IgD-negative memory B cell (primary cell): ENCODE measurements at regions not wholly inside any gene's neighbourhood (a gene's known extent, or its start where the extent isn't known, plus 50 kb on each side); places are given as distances from the start of the nearest gene placed in this dataset.

Source experiments
- H3K27ac Mint-ChIP-seq, 3 donors: one replicate each; pipeline ENCODE4 v1.8.0; 2020 to 2022; ENCODE audit warnings: mild to moderate bottlenecking in 3 of 3, mixed read lengths in 3 of 3, moderate library complexity in 1 of 3
- H3K27me3 Mint-ChIP-seq: one replicate; pipeline ENCODE4 v1.8.0; 2021; ENCODE audit warnings: mixed read lengths
- H3K36me3 Mint-ChIP-seq: one replicate; pipeline ENCODE4 v1.8.0; 2020; ENCODE audit warnings: mild to moderate bottlenecking, mixed read lengths
- H3K4me1 Mint-ChIP-seq, 3 donors: one replicate each; pipeline ENCODE4 v1.8.0; 2020 to 2022; ENCODE audit warnings: mixed read lengths in 3 of 3, mild to moderate bottlenecking in 1 of 3
- H3K4me3 Mint-ChIP-seq, 4 donors: one replicate each; pipeline ENCODE4 v1.8.0; 2020 to 2022; ENCODE audit warnings: mild to moderate bottlenecking in 4 of 4, mixed read lengths in 4 of 4, moderate library complexity in 3 of 4
- H3K9me3 Mint-ChIP-seq, 3 donors: one replicate each; pipeline ENCODE4 v1.8.0; 2020 to 2021; ENCODE audit warnings: mixed read lengths in 3 of 3, mild to moderate bottlenecking in 1 of 3

DNA sequence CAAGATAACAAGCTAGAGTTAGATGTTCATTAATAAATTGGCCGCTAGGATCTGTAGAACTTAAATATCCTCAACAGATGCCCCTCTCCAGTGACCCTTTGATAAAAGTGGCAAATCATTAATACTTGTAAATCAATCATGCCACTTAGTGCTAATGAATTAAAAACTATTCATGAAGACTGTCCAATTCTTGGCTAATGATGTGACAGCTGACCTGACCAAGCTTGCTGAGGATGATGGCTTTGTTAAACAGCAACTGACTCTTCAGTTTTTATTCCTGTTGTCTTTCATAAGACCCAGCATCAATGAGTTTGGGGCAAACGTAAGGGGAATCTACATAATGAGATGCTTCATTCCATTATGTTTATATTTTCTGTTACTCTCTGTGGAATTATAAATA lies 396.8 kb upstream of the NMUR2 start:
- Mint-ChIP-seq H3K36me3 (no peaks in the 10 kb centered on the region), H3K4me1 (no peaks in the 10 kb centered on the region), H3K27me3 (no peaks in the 10 kb centered on the region), H3K27ac (no peak overlapping the region), H3K4me3 (no peak overlapping the region), H3K9me3 (peaks cover 2 to 3% (median 3%) of the 10 kb centered on the region in 3 donors)

DNA sequence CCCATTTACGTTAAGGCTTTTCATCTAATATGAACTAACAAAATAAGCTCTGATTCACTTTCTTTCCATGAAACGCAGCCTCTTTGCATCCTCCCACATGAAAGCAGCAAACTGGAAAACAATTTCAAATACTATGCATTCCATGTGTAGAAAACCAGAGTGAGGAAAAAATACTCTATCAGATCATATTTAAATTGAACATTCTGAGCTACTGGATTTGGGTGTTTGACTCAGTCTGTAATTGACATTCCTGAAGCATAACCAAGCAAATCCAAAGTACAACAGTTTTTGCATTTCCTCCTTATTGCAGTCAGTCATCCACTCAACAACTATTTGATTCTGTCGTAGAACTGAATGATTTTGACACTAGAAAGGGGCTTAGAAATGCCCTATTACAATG lies 399.1 kb upstream of the NMUR2 start:
- peaks cover 2% of the 10 kb centered on the region for H3K36me3 Mint-ChIP-seq
- peaks cover 2 to 4% (median 3%) of the 10 kb centered on the region in 3 donors for H3K9me3 Mint-ChIP-seq
- no peak overlapping the region for H3K27ac Mint-ChIP-seq
- H3K4me3 Mint-ChIP-seq: no peak overlapping the region
- H3K4me1 Mint-ChIP-seq: no peaks in the 10 kb centered on the region
- H3K27me3 Mint-ChIP-seq: no peaks in the 10 kb centered on the region

DNA sequence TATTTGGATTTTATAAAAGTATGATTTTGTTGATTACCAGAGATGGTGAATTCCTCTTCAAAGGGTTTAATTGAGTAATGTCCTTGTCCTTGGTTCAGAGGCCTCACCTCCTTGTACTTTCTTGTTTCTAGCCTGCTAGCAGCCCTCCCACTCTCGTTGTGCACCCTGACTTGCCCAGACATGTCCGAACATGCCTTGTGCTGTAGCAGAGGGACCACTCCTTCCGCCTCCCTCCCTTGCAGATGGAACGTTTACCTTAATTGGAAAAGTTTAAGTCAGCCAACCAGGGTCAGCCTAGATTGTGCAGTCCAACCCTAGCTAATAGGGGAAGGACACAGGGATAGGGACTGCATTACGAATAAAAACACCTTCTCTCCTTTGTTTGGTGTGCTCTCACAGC lies 406.9 kb upstream of the NMUR2 start:
- H3K27ac Mint-ChIP-seq: no peak overlapping the region
- H3K4me3 Mint-ChIP-seq: no peak overlapping the region
- no peaks in the 10 kb centered on the region for H3K4me1 Mint-ChIP-seq
- no peaks in the 10 kb centered on the region for H3K27me3 Mint-ChIP-seq
- H3K36me3 Mint-ChIP-seq: peaks cover 2% of the 10 kb centered on the region
- peaks cover 0 to 8% (median 1%) of the 10 kb centered on the region in 3 donors for H3K9me3 Mint-ChIP-seq

DNA sequence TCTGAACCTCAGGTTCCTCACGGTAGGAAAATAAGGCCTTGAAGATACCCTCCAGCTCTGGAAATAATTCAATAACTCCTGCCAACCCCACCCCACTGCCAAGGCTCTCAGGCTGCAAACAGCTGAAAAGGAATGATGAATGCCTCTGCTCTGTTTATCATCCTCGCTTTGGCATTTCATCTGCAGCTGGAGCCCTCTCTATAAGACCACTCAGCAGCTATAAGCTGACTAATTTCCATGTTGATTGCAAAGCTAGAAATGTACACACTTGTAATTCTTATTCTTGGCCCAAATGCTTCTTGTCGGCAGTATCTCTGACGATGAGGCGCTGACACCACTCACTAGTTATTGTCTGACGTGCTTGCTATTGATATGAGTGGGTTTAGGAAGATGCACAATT lies 408.4 kb upstream of the NMUR2 start:
- H3K27ac Mint-ChIP-seq: no peak overlapping the region
- H3K36me3 Mint-ChIP-seq: no peaks in the 10 kb centered on the region
- no peak overlapping the region for H3K4me3 Mint-ChIP-seq
- H3K27me3 Mint-ChIP-seq: no peaks in the 10 kb centered on the region
- peaks cover 0 to 8% (median 0%) of the 10 kb centered on the region in 3 donors for H3K9me3 Mint-ChIP-seq
- H3K4me1 Mint-ChIP-seq: no peaks in the 10 kb centered on the region

DNA sequence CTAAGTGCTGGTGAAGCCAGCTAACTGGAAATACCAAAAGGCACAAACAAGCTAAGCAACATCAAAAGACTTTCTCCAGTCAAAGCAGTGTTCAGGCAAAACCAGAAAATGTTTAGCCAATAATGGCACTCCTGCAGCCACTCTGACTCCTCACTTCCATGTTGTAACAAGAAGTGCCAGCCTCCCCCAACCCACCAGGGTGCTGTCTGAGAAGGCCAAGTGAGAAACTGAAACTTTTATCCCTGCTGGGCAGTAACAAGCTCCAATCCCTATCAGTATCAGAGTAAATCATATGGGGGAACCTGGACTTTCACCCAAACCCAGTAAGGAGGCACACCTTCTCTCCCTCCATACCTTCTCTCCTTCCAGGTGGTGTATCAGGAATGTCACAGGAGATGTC lies 414.8 kb upstream of the NMUR2 start:
- H3K4me1 Mint-ChIP-seq: no peaks in the 10 kb centered on the region
- peaks cover 0 to 4% (median 0%) of the 10 kb centered on the region in 3 donors for H3K9me3 Mint-ChIP-seq
- no peaks in the 10 kb centered on the region for H3K36me3 Mint-ChIP-seq
- H3K27me3 Mint-ChIP-seq: no peaks in the 10 kb centered on the region
- no peak overlapping the region for H3K27ac Mint-ChIP-seq
- no peak overlapping the region for H3K4me3 Mint-ChIP-seq

DNA sequence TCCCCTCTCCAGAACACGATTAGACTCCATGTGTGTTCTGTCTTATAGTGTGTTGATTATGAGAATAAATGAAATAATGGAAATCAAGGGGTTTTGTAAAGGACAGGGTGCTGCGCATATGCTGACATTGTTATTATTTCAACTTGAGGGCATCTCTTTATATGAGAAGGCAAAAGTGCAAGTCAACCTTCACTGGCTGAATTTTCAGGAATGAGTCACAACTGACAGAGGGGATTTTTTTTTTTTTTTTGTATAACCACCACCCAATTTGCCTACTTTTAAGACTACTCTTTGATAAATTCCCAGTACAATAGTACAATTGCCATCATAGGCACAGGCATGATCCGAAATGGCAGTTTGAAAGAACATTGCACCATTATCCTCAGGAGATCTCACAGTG lies 419.2 kb upstream of the NMUR2 start:
- Mint-ChIP-seq H3K9me3 (peaks cover 0 to 9% (median 2%) of the 10 kb centered on the region in 3 donors), H3K27ac (no peak overlapping the region), H3K27me3 (no peaks in the 10 kb centered on the region)

DNA sequence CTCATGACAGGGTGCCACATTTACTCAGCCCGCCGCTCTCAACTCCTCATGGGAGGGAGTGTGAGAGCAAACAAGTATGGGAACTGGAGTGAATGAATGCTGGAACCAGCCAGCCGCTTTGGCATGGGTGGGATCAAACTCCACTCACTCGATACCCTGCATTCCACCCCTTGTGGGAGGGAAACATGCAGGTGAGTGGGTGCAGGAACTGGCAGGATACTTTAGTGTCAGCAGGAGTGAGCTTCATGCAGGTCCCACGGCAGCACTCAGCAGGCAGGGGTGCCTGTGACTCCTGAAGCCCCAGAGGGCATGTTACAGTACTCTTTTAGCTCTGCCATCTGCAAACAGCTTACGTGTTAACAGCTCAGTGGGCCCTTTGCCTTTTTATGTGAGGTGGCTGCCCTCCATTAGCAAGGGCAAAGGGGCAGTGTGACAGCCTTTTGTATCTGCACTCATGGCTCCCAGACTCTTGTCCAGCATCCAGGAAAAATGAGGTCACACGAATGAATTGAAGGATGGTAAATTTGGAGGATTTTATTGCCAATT lies 433.2 kb upstream of the NMUR2 start:
- peaks cover 0 to 4% (median 0%) of the 10 kb centered on the region in 3 donors for H3K9me3 Mint-ChIP-seq

More for the DNA sequence above, 419.2 kb upstream of the NMUR2 start:
- H3K4me3 Mint-ChIP-seq: no peak overlapping the region
- no peaks in the 10 kb centered on the region for H3K4me1 Mint-ChIP-seq
- H3K36me3 Mint-ChIP-seq: no peaks in the 10 kb centered on the region

DNA sequence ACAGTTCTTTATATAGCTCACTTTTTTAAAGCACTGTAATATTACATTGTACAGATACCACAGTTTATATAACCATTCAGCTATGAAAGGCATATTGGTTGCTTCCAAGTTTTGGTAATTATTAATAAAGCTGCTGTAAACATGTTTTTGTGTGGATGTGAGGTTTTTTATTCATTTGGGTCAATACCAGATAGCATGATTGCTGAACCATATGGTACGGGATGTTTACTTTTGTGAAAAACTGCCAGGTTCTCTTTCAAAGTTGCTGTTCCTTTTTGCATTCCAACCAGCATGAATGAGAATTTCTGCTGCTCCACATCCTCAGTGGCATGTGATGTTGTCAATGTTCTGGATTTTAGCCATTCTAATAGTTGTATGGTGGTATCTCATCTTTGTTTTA lies 439.6 kb upstream of the NMUR2 start:
- Mint-ChIP-seq H3K36me3 (no peaks in the 10 kb centered on the region), H3K27me3 (no peaks in the 10 kb centered on the region), H3K4me3 (no peak overlapping the region), H3K9me3 (peaks cover 0 to 2% (median 0%) of the 10 kb centered on the region in 3 donors), H3K4me1 (no peaks in the 10 kb centered on the region), H3K27ac (no peak overlapping the region)

More for the DNA sequence above, 433.2 kb upstream of the NMUR2 start:
- no peak overlapping the region for H3K4me3 Mint-ChIP-seq
- H3K27ac Mint-ChIP-seq: no peak overlapping the region
- no peaks in the 10 kb centered on the region for H3K36me3 Mint-ChIP-seq
- no peaks in the 10 kb centered on the region for H3K4me1 Mint-ChIP-seq
- H3K27me3 Mint-ChIP-seq: no peaks in the 10 kb centered on the region

DNA sequence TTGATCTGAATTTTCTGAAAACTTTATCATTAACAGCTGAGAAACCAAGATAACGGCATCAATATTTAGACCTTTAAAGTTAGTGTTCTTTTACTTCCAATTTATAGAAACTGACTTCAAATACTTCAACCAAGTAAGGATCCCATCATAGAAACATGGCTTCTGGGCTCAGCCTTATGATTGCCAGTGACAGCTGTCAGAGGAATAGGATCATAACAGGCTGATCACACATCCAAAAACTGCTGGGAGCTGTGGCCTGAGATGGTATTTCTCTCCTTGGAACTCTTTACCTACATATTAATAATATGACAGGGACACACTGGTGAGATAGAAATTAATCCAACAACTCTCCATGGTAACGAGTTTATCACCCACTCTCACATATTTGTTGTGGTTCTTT lies 448.3 kb upstream of the NMUR2 start:
- H3K4me3 Mint-ChIP-seq: no peak overlapping the region
- H3K27me3 Mint-ChIP-seq: no peaks in the 10 kb centered on the region
- no peak overlapping the region for H3K27ac Mint-ChIP-seq
- no peaks in the 10 kb centered on the region for H3K4me1 Mint-ChIP-seq
- peaks cover 0 to 2% (median 0%) of the 10 kb centered on the region in 3 donors for H3K9me3 Mint-ChIP-seq
- H3K36me3 Mint-ChIP-seq: no peaks in the 10 kb centered on the region

DNA sequence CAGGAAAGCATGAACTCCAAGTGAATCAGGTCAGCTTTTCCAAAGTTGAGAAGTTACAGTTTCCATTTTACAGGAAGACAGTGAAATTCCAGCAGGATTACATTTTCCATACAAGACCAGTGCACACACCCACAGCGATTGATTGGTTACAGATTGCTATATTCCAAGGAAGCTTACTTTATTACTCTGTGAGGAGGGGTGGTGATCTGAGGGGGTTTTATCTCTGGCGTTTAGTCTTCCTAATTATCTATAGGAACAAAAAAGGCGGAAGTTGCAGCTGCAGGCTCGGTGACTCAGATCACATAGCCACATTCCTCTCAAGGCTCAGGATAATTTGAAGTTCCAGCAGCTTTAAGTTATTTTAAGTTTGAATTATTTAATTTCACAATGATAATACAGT lies 450.4 kb upstream of the NMUR2 start:
- Mint-ChIP-seq H3K4me3 (no peak overlapping the region), H3K36me3 (no peaks in the 10 kb centered on the region)

DNA sequence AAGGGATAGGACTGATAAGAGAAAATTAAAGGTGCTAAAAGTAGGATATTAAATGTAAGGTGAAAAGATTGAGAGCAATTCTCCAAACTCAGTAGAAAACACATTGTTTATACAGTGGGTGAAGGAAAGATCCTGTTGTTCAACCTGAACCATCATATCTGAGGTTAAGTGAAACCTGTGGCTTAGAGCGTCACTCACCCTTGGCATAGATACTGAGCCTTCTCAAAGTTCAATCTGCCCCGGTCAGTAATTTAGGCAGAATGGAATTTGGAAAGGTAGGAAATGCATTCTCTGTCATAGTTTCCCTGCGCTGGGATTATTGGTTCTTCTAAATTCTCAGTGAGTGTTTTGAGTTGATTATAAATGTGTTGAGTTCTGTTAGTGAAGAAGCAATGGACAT lies 456.2 kb upstream of the NMUR2 start:
- no peak overlapping the region for H3K27ac Mint-ChIP-seq
- H3K27me3 Mint-ChIP-seq: no peaks in the 10 kb centered on the region
- H3K4me3 Mint-ChIP-seq: no peak overlapping the region
- H3K4me1 Mint-ChIP-seq: no peaks in the 10 kb centered on the region
- no peaks in the 10 kb centered on the region for H3K36me3 Mint-ChIP-seq
- H3K9me3 Mint-ChIP-seq: peaks cover 0 to 4% (median 1%) of the 10 kb centered on the region in 3 donors

More for the DNA sequence above, 450.4 kb upstream of the NMUR2 start:
- no peaks in the 10 kb centered on the region for H3K27me3 Mint-ChIP-seq
- H3K9me3 Mint-ChIP-seq: no peaks in the 10 kb centered on the region
- H3K27ac Mint-ChIP-seq: no peak overlapping the region
- no peaks in the 10 kb centered on the region for H3K4me1 Mint-ChIP-seq

DNA sequence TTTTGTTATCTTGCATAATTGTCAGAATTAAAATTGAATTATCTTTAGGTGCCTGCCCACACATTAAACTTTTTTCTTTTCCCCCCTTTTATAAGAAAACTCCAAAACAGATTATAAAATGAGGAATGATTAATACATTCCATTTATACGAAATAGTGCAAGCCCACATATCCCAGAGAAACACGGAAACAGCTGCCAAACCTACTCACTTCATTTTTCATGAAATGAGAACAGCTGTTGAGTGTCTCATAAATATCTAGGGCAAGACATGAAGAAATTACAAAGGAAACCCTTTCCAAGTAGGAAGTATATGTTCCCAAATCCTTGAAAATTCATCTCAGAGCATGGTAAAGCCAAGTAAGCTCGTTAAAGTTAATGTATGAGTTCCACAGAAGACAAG lies 459.4 kb upstream of the NMUR2 start:
- peaks cover 0 to 4% (median 3%) of the 10 kb centered on the region in 3 donors for H3K9me3 Mint-ChIP-seq
- H3K36me3 Mint-ChIP-seq: peaks cover 2% of the 10 kb centered on the region

DNA sequence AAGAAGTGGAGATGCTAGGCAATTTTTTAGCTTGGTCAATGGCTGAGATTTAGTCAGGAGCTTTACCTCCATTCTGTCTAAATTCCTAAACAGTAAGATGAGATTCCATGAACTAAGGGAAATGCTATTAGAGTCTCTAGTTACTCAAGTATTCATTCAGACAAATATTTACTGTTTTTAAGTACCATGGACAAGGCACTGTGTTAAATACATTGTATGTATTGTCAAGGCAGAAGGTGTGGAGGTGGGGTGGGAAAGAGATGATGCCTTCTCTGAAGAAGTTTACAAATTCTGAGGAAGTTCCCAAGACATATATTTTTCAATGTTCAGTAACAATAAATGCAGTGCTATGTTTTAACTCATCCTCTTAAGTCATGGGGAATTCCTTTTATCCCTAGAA lies 459.9 kb upstream of the NMUR2 start:
- Mint-ChIP-seq H3K4me3 (no peak overlapping the region), H3K36me3 (peaks cover 2% of the 10 kb centered on the region), H3K4me1 (no peaks in the 10 kb centered on the region), H3K27ac (no peak overlapping the region), H3K9me3 (peaks cover 0 to 4% (median 3%) of the 10 kb centered on the region in 3 donors), H3K27me3 (no peaks in the 10 kb centered on the region)

More for the DNA sequence above, 459.4 kb upstream of the NMUR2 start:
- H3K27ac Mint-ChIP-seq: no peak overlapping the region
- no peak overlapping the region for H3K4me3 Mint-ChIP-seq
- no peaks in the 10 kb centered on the region for H3K27me3 Mint-ChIP-seq
- no peaks in the 10 kb centered on the region for H3K4me1 Mint-ChIP-seq

DNA sequence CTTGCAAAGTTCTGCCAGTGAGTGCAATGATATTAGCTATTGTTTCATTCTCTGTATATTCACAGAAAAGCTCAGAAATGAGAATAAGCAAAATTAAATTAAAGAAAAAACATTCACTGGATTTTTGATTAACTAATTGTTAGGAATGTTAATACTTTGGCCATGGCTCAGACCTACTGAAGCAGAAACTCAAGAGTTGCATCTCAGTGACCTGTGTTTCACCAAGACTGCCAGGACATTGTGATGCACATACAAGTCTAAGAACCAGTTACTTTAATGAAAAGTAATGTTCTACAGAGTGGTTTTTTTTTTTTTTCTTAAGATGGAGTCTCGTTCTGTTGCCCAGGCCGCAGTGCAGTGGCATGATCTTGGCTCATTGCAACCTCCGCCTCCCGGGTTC lies 464.9 kb upstream of the NMUR2 start:
- Mint-ChIP-seq H3K27me3 (no peaks in the 10 kb centered on the region), H3K4me1 (no peaks in the 10 kb centered on the region), H3K36me3 (peaks cover 2% of the 10 kb centered on the region), H3K9me3 (peaks cover 0 to 9% (median 3%) of the 10 kb centered on the region in 3 donors), H3K27ac (no peak overlapping the region), H3K4me3 (no peak overlapping the region)

DNA sequence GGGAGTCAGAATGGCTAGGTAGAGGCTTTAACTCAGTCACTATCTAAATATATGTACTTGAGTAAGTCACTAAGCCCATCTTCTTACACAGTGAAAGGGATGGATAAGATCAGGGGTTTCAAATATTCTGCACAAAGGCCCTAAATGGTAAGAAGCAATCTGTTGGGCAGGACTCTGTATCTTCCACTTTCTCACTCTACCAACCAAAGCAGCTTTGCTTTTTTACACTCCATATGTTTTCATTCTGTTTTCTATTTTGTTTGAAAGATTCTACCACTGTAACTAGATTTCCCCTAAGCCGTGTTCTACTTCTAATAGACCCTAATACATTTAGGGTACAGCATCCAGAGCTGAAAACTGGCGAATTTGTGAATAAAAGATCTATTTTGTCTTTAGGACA lies 477.5 kb upstream of the NMUR2 start:
- Mint-ChIP-seq H3K27me3 (no peaks in the 10 kb centered on the region), H3K36me3 (peaks cover 2% of the 10 kb centered on the region), H3K27ac (no peak overlapping the region), H3K4me1 (no peaks in the 10 kb centered on the region), H3K4me3 (no peak overlapping the region), H3K9me3 (peaks cover 2 to 13% (median 10%) of the 10 kb centered on the region in 3 donors)

DNA sequence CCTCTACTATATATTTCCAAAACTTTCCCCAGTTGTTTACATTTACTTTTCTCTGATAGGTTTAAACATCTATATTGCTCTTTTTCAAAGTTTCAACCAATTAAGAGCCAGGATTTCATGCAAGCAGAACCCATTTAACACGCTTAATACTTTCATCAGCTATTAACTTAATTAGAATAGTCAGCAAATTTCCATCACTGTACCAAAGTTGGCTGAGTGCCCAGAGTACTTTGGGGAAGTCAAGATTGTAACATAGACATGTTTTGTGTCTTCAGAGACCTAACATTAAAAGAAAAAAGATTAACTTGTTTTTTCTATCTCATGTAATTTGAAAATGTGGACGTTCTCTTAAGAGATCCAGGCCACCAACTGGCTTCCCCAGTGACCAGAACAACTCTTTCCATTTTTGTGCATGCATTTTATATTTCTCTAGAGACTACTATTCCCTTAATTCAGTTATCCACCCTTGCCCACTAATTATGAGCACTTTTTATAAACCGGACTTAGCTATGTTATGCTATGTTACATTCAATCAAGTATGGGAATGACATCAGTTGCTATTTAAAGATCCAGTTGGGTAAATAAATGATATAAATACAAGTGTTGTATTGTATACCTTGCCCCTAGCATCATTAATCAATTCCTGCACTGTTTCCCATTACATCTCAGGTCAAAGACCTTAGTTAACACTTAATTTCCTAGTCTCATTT lies 478.1 kb upstream of the NMUR2 start:
- H3K27me3 Mint-ChIP-seq: no peaks in the 10 kb centered on the region
- no peak overlapping the region for H3K27ac Mint-ChIP-seq
- no peak overlapping the region for H3K4me3 Mint-ChIP-seq
- H3K36me3 Mint-ChIP-seq: peaks cover 2% of the 10 kb centered on the region
- no peaks in the 10 kb centered on the region for H3K4me1 Mint-ChIP-seq
- H3K9me3 Mint-ChIP-seq: peaks cover 2 to 12% (median 9%) of the 10 kb centered on the region in 3 donors
